Vagina (tissue), 2 donors: ENCODE measurements at regions not wholly inside any gene's neighbourhood (a gene's known extent, or its start where the extent isn't known, plus 50 kb on each side); places are given as distances from the start of the nearest gene placed in this dataset.
"Not testable (repeated sequence)": the region's sequence is repeated elsewhere in the genome, so short reads cannot be mapped to it uniquely, and the experiment has no call there.

Experiments
- DNase-seq, 2 donors: peaks; one replicate each; pipeline ENCODE4 v3.0.0-alpha.2; 2017; ENCODE audit errors: extremely low spot score in 2 of 2
- H3K27ac ChIP-seq: fragments of 200-600 bp; sonication (generic); one replicate; pipeline ENCODE4 v1.5.1; 2019
- H3K27me3 ChIP-seq: fragments of 200-600 bp; sonication (generic); one replicate; pipeline ENCODE4 v1.5.1; 2019
- H3K36me3 ChIP-seq, 2 donors: fragments of 200-600 bp; sonication (generic); one replicate each; pipeline ENCODE4 v1.5.1; 2017 to 2019
- H3K4me1 ChIP-seq: fragments of 200-600 bp; sonication (generic); one replicate; pipeline ENCODE4 v1.5.1; 2019
- H3K4me3 ChIP-seq, 2 donors: fragments of 200-600 bp; sonication (generic); 1 replicate in 1 of 2; 2 replicates in 1 of 2; pipeline ENCODE4 v1.5.1; 2016 to 2019
- H3K9me3 ChIP-seq: fragments of 200-600 bp; sonication (generic); one replicate; pipeline ENCODE4 v1.5.1; 2019
- POLR2A ChIP-seq, 2 donors: fragments of 450-650 bp; IDR thresholded peaks; one replicate each; pipeline ENCODE4 v1.6.1; 2017; ENCODE audit warnings: antibody characterized with exemption in 2 of 2, mild to moderate bottlenecking in 2 of 2, moderate library complexity in 2 of 2
- POLR2AphosphoS5 ChIP-seq, 2 donors: sonication (generic); formaldehyde crosslinking; IDR thresholded peaks; one replicate each; pipeline ENCODE4 v1.9.0; 2017; ENCODE audit warnings: antibody characterized with exemption in 2 of 2, mild to moderate bottlenecking in 2 of 2, low read depth in 1 of 2; ENCODE audit not compliant: insufficient read depth in 1 of 2
- intact Hi-C: fragments of 100-400 bp; cut with DNase I; formaldehyde crosslinking; loops from one replicate; pipeline ENCODE4 v1.15.1; 2023
- TF ChIP-seq, protein P1 (sequence below), 3 experiments: fragments of 450-650 bp in 2 of 3; fragments of 200-600 bp in 1 of 3; sonication (generic) in 1 of 3; IDR thresholded peaks; one replicate each; pipeline ENCODE4 v1.5.1; 2017 to 2019; ENCODE audit warnings: antibody characterized with exemption in 3 of 3, mild to moderate bottlenecking in 2 of 3, moderate library complexity in 2 of 3

DNA sequence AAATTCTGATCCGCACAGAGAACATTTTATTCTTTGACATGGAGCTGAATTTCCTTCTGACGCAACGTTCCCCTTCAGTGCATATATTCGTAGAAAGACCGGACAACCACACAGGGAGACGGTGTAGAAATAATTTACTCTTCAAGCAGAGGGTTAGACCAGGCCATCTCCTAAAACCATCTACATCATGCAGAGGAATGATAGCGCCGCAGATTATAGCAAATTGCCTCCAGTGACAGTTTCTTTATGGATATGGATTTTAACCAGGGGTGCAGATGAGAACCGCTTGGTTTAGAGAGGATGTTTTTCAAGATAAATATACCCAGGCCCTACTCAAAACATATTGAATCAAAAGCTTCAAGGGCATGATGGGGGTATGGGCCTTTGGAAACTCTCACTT lies 759.3 kb upstream of the AUTS2 start:
- no peaks in the 10 kb centered on the region for H3K4me1 ChIP-seq
- H3K27ac ChIP-seq = no peak overlapping the region
- intact Hi-C loops = no loop called here
- no peaks in the 10 kb centered on the region for H3K27me3 ChIP-seq
- no peaks in the 10 kb centered on the region for H3K36me3 ChIP-seq
- TF ChIP-seq, protein P1, sequence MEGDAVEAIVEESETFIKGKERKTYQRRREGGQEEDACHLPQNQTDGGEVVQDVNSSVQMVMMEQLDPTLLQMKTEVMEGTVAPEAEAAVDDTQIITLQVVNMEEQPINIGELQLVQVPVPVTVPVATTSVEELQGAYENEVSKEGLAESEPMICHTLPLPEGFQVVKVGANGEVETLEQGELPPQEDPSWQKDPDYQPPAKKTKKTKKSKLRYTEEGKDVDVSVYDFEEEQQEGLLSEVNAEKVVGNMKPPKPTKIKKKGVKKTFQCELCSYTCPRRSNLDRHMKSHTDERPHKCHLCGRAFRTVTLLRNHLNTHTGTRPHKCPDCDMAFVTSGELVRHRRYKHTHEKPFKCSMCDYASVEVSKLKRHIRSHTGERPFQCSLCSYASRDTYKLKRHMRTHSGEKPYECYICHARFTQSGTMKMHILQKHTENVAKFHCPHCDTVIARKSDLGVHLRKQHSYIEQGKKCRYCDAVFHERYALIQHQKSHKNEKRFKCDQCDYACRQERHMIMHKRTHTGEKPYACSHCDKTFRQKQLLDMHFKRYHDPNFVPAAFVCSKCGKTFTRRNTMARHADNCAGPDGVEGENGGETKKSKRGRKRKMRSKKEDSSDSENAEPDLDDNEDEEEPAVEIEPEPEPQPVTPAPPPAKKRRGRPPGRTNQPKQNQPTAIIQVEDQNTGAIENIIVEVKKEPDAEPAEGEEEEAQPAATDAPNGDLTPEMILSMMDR (IDR thresholded peaks at IDR 0.05) = no peak
- no peak for TF ChIP-seq POLR2AphosphoS5 (IDR thresholded peaks at IDR 0.05; ENCODE audit: insufficient read depth in 1 of 2, low read depth in 1 of 2)
- TF ChIP-seq POLR2A (IDR thresholded peaks at IDR 0.05) = no peak
- no peak overlapping the region for H3K4me3 ChIP-seq
- DNase-seq = no peak
- no peaks in the 10 kb centered on the region for H3K9me3 ChIP-seq

DNA sequence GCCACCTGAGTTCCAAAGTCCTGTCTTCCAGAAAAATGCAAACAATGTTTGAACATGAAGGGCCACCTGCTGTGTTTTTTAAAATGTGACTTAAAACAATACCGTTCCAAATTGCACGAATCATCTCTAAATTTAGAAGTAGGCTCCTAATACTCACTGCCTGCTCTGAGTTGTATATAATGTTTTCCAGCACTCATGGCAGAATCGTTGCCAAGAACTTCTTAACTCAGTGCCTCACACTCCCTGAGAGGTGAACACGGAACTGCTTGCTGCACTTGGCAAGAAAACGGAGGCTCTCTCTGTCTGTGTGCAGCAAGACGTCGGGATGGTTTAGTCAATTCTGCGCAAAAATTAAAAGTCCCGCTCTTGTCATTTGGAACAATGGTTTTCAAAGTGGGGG lies 757.3 kb upstream of the AUTS2 start:
- intact Hi-C loops = no loop called here
- no peaks in the 10 kb centered on the region for H3K4me1 ChIP-seq

DNA sequence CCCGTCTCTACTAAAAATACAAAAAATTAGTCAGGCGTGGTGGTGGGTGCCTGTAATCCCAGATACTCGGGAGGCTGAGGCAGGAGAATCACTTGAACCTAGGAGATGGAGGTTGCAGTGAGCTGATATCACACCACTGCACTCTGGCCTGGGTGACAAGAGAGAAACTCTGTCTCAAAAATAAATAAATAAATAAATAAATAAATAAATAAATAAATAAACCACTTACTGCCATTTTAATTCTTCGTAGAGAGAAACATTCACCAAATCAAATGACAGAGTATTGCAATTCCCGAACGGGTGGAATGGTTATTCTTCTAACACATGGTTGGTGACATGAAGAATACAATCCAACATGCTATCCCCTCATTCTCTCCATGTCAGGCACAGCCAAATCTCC lies 754.3 kb upstream of the AUTS2 start:
- H3K36me3 ChIP-seq, H3K4me3 ChIP-seq, DNase-seq, H3K27me3 ChIP-seq, H3K9me3 ChIP-seq, H3K27ac ChIP-seq, intact Hi-C loops, H3K4me1 ChIP-seq: not testable (repeated sequence)

More for the DNA sequence above, 757.3 kb upstream of the AUTS2 start:
- Histone ChIP-seq H3K9me3 (no peaks in the 10 kb centered on the region), H3K27me3 (no peaks in the 10 kb centered on the region), H3K4me3 (no peak overlapping the region), H3K36me3 (no peaks in the 10 kb centered on the region), H3K27ac (no peak overlapping the region)
- no peak for TF ChIP-seq POLR2A (IDR thresholded peaks at IDR 0.05)
- no peak for TF ChIP-seq POLR2AphosphoS5 (IDR thresholded peaks at IDR 0.05; ENCODE audit: insufficient read depth in 1 of 2, low read depth in 1 of 2)
- TF ChIP-seq, protein P1 (IDR thresholded peaks at IDR 0.05) = no peak
- DNase-seq = no peak

DNA sequence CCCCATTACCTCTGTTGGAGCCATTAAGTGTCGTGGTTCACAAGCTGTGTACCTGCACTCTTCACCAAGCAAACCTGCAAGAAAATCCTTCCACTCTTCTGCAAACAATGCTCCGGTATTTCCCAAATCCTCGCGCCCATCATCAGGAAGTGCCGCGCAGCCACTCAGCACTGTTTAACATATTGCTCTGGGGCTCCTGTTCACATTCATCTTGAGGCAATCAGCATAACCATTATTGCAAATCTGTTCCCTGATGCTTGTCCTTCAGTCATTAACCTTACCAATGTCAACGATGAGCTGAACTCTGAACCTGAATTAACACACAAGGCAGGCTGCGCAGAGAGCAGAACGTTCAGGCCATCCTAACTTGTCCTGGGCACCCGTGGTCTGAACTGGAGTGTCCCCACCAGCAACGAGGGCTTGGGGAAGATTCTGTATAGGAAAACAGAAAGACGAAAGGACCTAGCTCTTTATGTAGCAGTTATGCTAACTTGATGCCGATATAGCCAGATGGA lies 751.4 kb upstream of the AUTS2 start:
- H3K36me3 ChIP-seq = no peaks in the 10 kb centered on the region
- no peak for DNase-seq
- no peaks in the 10 kb centered on the region for H3K9me3 ChIP-seq
- no peak overlapping the region for H3K27ac ChIP-seq
- no peak for TF ChIP-seq POLR2AphosphoS5 (IDR thresholded peaks at IDR 0.05; ENCODE audit: insufficient read depth in 1 of 2, low read depth in 1 of 2)
- TF ChIP-seq, protein P1 (IDR thresholded peaks at IDR 0.05) = no peak
- no peak for TF ChIP-seq POLR2A (IDR thresholded peaks at IDR 0.05)
- no peak overlapping the region for H3K4me3 ChIP-seq
- intact Hi-C loops = no loop called here
- H3K4me1 ChIP-seq = no peaks in the 10 kb centered on the region
- no peaks in the 10 kb centered on the region for H3K27me3 ChIP-seq

DNA sequence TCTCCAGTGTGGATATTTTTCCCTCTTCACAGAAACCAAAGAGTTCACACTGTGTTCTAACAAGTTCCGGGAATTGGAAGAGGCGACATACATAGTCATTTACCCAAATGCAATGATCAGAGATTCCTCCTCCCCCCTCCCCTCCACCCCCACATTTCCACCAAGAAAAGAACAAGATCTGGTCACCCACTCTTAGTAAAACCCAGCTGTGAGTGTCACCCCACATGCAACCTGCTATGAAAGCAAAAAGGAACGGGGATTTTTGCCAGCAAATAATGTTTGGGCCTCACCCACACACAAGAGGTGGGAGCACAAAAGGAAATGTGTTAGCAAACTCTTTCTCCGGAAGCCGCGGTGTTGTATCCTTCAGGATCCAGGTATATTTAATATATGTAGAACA lies 745.0 kb upstream of the AUTS2 start:
- intact Hi-C loops = no loop called here
- Histone ChIP-seq H3K4me3 (no peak overlapping the region), H3K9me3 (no peaks in the 10 kb centered on the region), H3K27ac (no peak overlapping the region), H3K4me1 (no peaks in the 10 kb centered on the region), H3K27me3 (no peaks in the 10 kb centered on the region), H3K36me3 (no peaks in the 10 kb centered on the region)
- TF ChIP-seq, protein P1 (IDR thresholded peaks at IDR 0.05) = no peak
- no peak for TF ChIP-seq POLR2AphosphoS5 (IDR thresholded peaks at IDR 0.05; ENCODE audit: insufficient read depth in 1 of 2, low read depth in 1 of 2)
- no peak for TF ChIP-seq POLR2A (IDR thresholded peaks at IDR 0.05)
- no peak for DNase-seq

DNA sequence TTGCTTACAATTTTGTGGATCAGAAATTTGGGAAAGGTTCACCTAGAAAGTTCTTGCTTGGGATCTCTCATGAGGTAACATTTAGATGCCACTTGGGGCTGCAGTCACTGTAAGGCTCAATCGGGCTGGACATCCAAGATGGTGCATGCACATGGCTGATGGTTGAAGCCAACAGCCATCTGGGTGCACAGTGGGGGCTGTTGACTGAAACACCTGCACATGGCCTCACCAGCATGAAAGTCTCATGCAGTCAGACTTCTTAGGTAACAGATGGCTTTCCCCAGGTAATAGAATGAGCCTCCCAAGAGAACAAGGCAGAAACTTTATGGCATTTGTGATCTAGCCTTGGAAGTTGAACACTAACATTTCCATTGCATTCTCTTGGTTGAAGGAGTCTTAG lies 740.7 kb upstream of the AUTS2 start:
- no peak for TF ChIP-seq POLR2AphosphoS5 (IDR thresholded peaks at IDR 0.05; ENCODE audit: insufficient read depth in 1 of 2, low read depth in 1 of 2)
- no peak for TF ChIP-seq POLR2A (IDR thresholded peaks at IDR 0.05)
- TF ChIP-seq, protein P1 (IDR thresholded peaks at IDR 0.05) = no peak
- Histone ChIP-seq H3K9me3 (no peaks in the 10 kb centered on the region), H3K4me3 (no peak overlapping the region), H3K36me3 (no peaks in the 10 kb centered on the region), H3K4me1 (no peaks in the 10 kb centered on the region), H3K27me3 (no peaks in the 10 kb centered on the region), H3K27ac (no peak overlapping the region)
- DNase-seq = no peak
- intact Hi-C loops = no loop called here
